Activated CD8-positive, alpha-beta memory T cell treated with anti-CD3 and anti-CD28 coated beads, Interleukin-2, amount 10 ng/mL, durations not matched to agents 7 days and 5 days (primary cell): ENCODE measurements at regions not wholly inside any gene's neighbourhood (a gene's known extent, or its start where the extent isn't known, plus 50 kb on each side); places are given as distances from the start of the nearest gene placed in this dataset.
"Not testable (repeated sequence)": the region's sequence is repeated elsewhere in the genome, so short reads cannot be mapped to it uniquely, and the experiment has no call there.

ENCODE experiments used
- ATAC-seq: fragments of 150-1000 bp; cut with Tn5 transposase; one replicate; pipeline ENCODE4 v1.10.0; 2021; ENCODE audit warnings: moderate library complexity
- CTCF ChIA-PET: fragments of 350-600 bp; sonication (Branson Sonifier 250); formaldehyde crosslinking; loops from one replicate; lab custom pipeline; 2021; ENCODE audit warnings: antibody characterized with exemption; lab: Charles Lee
- DNase-seq: peaks from one replicate; pipeline ENCODE4 v3.0.0-alpha.2; 2020
- H3K27ac Mint-ChIP-seq: one replicate; pipeline ENCODE4 v1.8.0; 2021; ENCODE audit warnings: mild to moderate bottlenecking, mixed read lengths
- H3K27me3 Mint-ChIP-seq: one replicate; pipeline ENCODE4 v1.8.0; 2021; ENCODE audit warnings: mixed read lengths
- H3K36me3 Mint-ChIP-seq: one replicate; pipeline ENCODE4 v1.8.0; 2021; ENCODE audit warnings: mild to moderate bottlenecking, mixed read lengths
- H3K4me1 Mint-ChIP-seq: one replicate; pipeline ENCODE4 v1.8.0; 2021; ENCODE audit warnings: mixed read lengths
- H3K4me3 Mint-ChIP-seq: one replicate; pipeline ENCODE4 v1.8.0; 2021; ENCODE audit warnings: mild to moderate bottlenecking, moderate library complexity, mixed read lengths
- H3K9me3 Mint-ChIP-seq: one replicate; pipeline ENCODE4 v1.8.0; 2022; ENCODE audit warnings: low read depth, mixed read lengths

GRCh38 chr9:82457891-82458290 lies 469.3 kb downstream of the SPATA31D1 start:
- Mint-ChIP-seq H3K27ac (no peak overlapping the region), H3K9me3 (no peaks in the 10 kb centered on the region), H3K4me3 (no peak overlapping the region), H3K4me1 (no peaks in the 10 kb centered on the region), H3K27me3 (no peaks in the 10 kb centered on the region), H3K36me3 (no peaks in the 10 kb centered on the region)
- no peak for ATAC-seq
- DNase-seq, result no peak
- CTCF ChIA-PET, result no interaction called here

GRCh38 chr9:82458296-82458695 lies 469.7 kb downstream of the SPATA31D1 start:
- Mint-ChIP-seq H3K27ac (no peak overlapping the region), H3K27me3 (no peaks in the 10 kb centered on the region), H3K4me1 (no peaks in the 10 kb centered on the region), H3K9me3 (no peaks in the 10 kb centered on the region), H3K36me3 (no peaks in the 10 kb centered on the region), H3K4me3 (no peak overlapping the region)
- DNase-seq (no peak), ATAC-seq (no peak)
- CTCF ChIA-PET, result no interaction called here

GRCh38 chr9:82466616-82467260 lies 478.2 kb downstream of the SPATA31D1 start:
- no peaks in the 10 kb centered on the region for H3K4me1 Mint-ChIP-seq
- DNase-seq, result no peak
- H3K27me3 Mint-ChIP-seq, result no peaks in the 10 kb centered on the region
- no peak for ATAC-seq
- H3K4me3 Mint-ChIP-seq, result no peak overlapping the region
- peaks cover 3% of the 10 kb centered on the region for H3K9me3 Mint-ChIP-seq
- H3K27ac Mint-ChIP-seq, result no peak overlapping the region
- CTCF ChIA-PET, result no interaction called here
- H3K36me3 Mint-ChIP-seq, result no peaks in the 10 kb centered on the region

- DNase-seq, result no peak
- CTCF ChIA-PET, result no interaction called here
- Mint-ChIP-seq H3K27me3 (no peaks in the 10 kb centered on the region), H3K4me3 (no peak overlapping the region), H3K4me1 (no peaks in the 10 kb centered on the region), H3K9me3 (peaks cover 3% of the 10 kb centered on the region), H3K36me3 (no peaks in the 10 kb centered on the region), H3K27ac (no peak overlapping the region)
- ATAC-seq, result no peak
Observed at GRCh38 chr9:82467436-82467835, 478.9 kb downstream of the SPATA31D1 start.

- no peak for ATAC-seq
- Mint-ChIP-seq H3K27ac (no peak overlapping the region), H3K4me3 (no peak overlapping the region), H3K4me1 (no peaks in the 10 kb centered on the region), H3K9me3 (no peaks in the 10 kb centered on the region), H3K27me3 (no peaks in the 10 kb centered on the region), H3K36me3 (no peaks in the 10 kb centered on the region)
- CTCF ChIA-PET, result no interaction called here
- no peak for DNase-seq
Observed at GRCh38 chr9:82474235-82474634, 485.7 kb downstream of the SPATA31D1 start.

GRCh38 chr9:82475584-82476301 lies 487.2 kb downstream of the SPATA31D1 start:
- DNase-seq, result no peak
- ATAC-seq, result no peak
- Mint-ChIP-seq H3K36me3 (no peaks in the 10 kb centered on the region), H3K4me1 (no peaks in the 10 kb centered on the region), H3K9me3 (no peaks in the 10 kb centered on the region), H3K4me3 (no peak overlapping the region), H3K27me3 (no peaks in the 10 kb centered on the region), H3K27ac (no peak overlapping the region)
- CTCF ChIA-PET, result no interaction called here

GRCh38 chr9:82480921-82481320 lies 492.3 kb downstream of the SPATA31D1 start:
- CTCF ChIA-PET, result no interaction called here

GRCh38 chr9:82487935-82488312 lies 499.4 kb downstream of the SPATA31D1 start:
- CTCF ChIA-PET, result no interaction called here
- Mint-ChIP-seq H3K27me3 (no peaks in the 10 kb centered on the region), H3K36me3 (no peaks in the 10 kb centered on the region), H3K27ac (no peak overlapping the region), H3K4me3 (no peak overlapping the region), H3K9me3 (peaks cover 7% of the 10 kb centered on the region), H3K4me1 (no peaks in the 10 kb centered on the region)
- no peak for DNase-seq
- no peak for ATAC-seq

More at GRCh38 chr9:82480921-82481320, 492.3 kb downstream of the SPATA31D1 start:
- Mint-ChIP-seq H3K36me3 (no peaks in the 10 kb centered on the region), H3K27ac (no peak overlapping the region), H3K4me3 (no peak overlapping the region), H3K4me1 (no peaks in the 10 kb centered on the region), H3K9me3 (peaks cover 5% of the 10 kb centered on the region), H3K27me3 (no peaks in the 10 kb centered on the region)
- ATAC-seq (no peak), DNase-seq (no peak)

GRCh38 chr9:82488313-82489200 lies 500.0 kb downstream of the SPATA31D1 start:
- Mint-ChIP-seq H3K9me3 (peaks cover 8% of the 10 kb centered on the region), H3K27ac (no peak overlapping the region), H3K36me3 (no peaks in the 10 kb centered on the region), H3K4me3 (no peak overlapping the region), H3K4me1 (no peaks in the 10 kb centered on the region), H3K27me3 (no peaks in the 10 kb centered on the region)
- DNase-seq (no peak), ATAC-seq (no peak)
- CTCF ChIA-PET, result no interaction called here

GRCh38 chr9:82489201-82489821 lies 500.7 kb downstream of the SPATA31D1 start:
- no peak for DNase-seq
- Mint-ChIP-seq H3K27me3 (no peaks in the 10 kb centered on the region), H3K4me1 (no peaks in the 10 kb centered on the region), H3K9me3 (peaks cover 7% of the 10 kb centered on the region), H3K4me3 (no peak overlapping the region), H3K27ac (no peak overlapping the region), H3K36me3 (no peaks in the 10 kb centered on the region)
- CTCF ChIA-PET, result no interaction called here
- ATAC-seq, result no peak

GRCh38 chr9:82490019-82490499 lies 501.5 kb downstream of the SPATA31D1 start:
- H3K4me3 Mint-ChIP-seq, result no peak overlapping the region
- ATAC-seq (no peak), DNase-seq (no peak)
- H3K27me3 Mint-ChIP-seq, result no peaks in the 10 kb centered on the region
- H3K36me3 Mint-ChIP-seq, result no peaks in the 10 kb centered on the region
- no peaks in the 10 kb centered on the region for H3K4me1 Mint-ChIP-seq
- CTCF ChIA-PET, result no interaction called here
- no peak overlapping the region for H3K27ac Mint-ChIP-seq
- H3K9me3 Mint-ChIP-seq, result peaks cover 3% of the 10 kb centered on the region

GRCh38 chr9:82490821-82491220 lies 502.2 kb downstream of the SPATA31D1 start:
- H3K36me3 Mint-ChIP-seq, ATAC-seq, H3K27me3 Mint-ChIP-seq, H3K4me3 Mint-ChIP-seq, DNase-seq, H3K27ac Mint-ChIP-seq, H3K4me1 Mint-ChIP-seq, CTCF ChIA-PET, H3K9me3 Mint-ChIP-seq: not testable (repeated sequence)

GRCh38 chr9:82491604-82492003 lies 503.0 kb downstream of the SPATA31D1 start:
- H3K4me1 Mint-ChIP-seq, result no peaks in the 10 kb centered on the region
- peaks cover 5% of the 10 kb centered on the region for H3K9me3 Mint-ChIP-seq
- H3K27ac Mint-ChIP-seq, result no peak overlapping the region
- H3K4me3 Mint-ChIP-seq, result no peak overlapping the region
- ATAC-seq (no peak), DNase-seq (no peak)
- no peaks in the 10 kb centered on the region for H3K27me3 Mint-ChIP-seq
- CTCF ChIA-PET, result no interaction called here
- H3K36me3 Mint-ChIP-seq, result no peaks in the 10 kb centered on the region
